ENCODE measurements at regions not wholly inside any gene's neighbourhood (a gene's known extent, or its start where the extent isn't known, plus 50 kb on each side); places are given as distances from the start of the nearest gene placed in this dataset.

DNA sequence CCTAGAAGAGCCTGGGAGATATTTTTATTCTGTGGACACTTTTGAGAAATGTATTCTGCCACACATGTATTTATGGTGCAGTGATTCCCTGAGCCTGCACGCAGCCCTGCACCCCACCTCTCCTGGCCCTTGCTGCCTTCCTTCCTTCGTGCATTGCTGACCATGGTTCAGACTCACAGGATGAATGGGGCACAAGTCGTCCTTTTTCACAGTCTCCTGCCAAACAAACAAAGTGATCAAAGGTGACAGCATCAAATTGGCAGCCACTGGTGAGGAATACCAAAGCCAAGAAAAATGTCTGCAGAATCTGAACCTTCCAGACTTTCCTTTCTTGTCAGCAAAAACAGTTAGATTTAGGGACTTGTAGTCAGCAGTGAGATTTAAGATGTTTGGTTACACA lies 215.0 kb downstream of the ACTR3B start:
- no peak for TF ChIP-seq POLR2A (IDR thresholded peaks at IDR 0.05; ENCODE audit: low read depth, low read length)
- TF ChIP-seq POLR2AphosphoS5 (IDR thresholded peaks at IDR 0.05; ENCODE audit: low read depth, low read length): no peak
- no peak for TF ChIP-seq TAF1 (IDR thresholded peaks at IDR 0.05; ENCODE audit: borderline replicate concordance, low read depth, low read length)
